IPS-NIHi7 (cell line): ENCODE measurements at regions not wholly inside any gene's neighbourhood (a gene's known extent, or its start where the extent isn't known, plus 50 kb on each side); places are given as distances from the start of the nearest gene placed in this dataset.
A peak's percentile ranks its signal among the peaks of the same experiment; 100 is the strongest.
"Not testable (repeated sequence)": the region's sequence is repeated elsewhere in the genome, so short reads cannot be mapped to it uniquely, and the experiment has no call there.

Source experiments
- DNase-seq: peaks from one replicate; pipeline ENCODE4 v3.0.0; 2012; ENCODE audit warnings: mixed read lengths; ENCODE audit errors: extremely low spot score

- DNase-seq = no peak
Measured at GRCh38 chr5:109630093-109630492, 59.6 kb upstream of the MAN2A1 start.

DNA sequence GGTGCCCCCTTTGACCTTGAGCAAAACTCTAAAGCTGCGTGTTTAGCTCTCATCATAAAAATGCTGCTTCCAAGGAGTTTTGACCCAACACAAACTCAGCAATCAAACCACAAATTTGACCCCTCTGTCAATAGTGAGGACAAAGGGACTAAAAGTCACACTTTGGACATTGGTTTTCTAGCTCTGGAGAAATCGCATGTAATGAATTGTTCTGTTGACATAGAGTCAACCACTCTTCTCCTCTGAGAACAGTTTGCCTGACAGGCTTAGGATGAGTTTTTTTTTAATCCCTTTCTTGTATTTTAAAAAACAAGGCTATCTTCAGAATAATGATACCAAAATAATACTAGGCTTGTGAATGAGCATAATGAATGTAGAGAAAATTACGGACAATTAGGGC lies 61.1 kb upstream of the MAN2A1 start:
- DNase-seq = no peak

- DNase-seq = not testable (repeated sequence)
Measured at GRCh38 chr5:109621266-109621665, 68.5 kb upstream of the MAN2A1 start.

GRCh38 chr5:109620651-109621050 lies 69.1 kb upstream of the MAN2A1 start:
- no peak for DNase-seq

DNA sequence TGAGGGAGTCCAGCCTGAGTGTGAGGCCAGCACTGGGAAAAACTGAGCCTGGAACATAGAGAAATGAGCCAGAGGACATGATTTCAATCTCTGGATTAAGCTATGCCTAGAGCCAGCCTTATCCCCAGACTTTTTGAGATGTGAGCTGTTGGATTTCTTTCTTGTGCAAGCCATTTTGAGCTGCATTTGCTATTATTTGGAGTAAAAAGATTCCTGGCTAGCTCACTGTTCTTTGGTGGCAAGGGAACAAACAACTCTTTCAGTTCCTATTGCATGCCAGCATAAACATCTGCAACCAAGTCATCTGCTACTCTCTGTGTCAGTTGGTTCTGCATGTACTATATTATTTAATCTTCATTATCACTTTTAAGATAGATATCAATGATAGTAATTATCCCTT lies 70.1 kb upstream of the MAN2A1 start:
- DNase-seq = no peak

- DNase-seq = no peak
Measured at GRCh38 chr5:109619021-109619460, 70.7 kb upstream of the MAN2A1 start.

DNA sequence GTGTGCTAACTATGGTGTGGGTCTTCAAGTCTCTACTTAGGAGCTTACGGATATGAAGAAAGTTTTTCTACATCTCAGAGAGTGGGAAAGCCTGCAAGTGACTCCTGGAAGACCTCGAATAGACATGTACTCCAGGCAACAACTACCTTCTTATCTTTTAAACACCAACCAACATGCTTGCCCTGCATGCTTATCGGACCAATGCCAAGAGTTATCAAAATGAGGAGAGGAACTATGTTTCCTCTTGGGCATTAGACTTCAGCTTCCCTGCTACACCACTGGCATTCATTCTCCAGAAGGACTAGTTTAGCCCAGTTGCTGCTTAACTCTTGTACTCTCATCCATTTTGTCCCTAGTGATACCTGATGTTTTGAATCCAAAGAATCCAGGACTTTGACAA lies 74.7 kb upstream of the MAN2A1 start:
- no peak for DNase-seq

GRCh38 chr5:109614301-109614700 lies 75.4 kb upstream of the MAN2A1 start:
- no peak for DNase-seq

DNA sequence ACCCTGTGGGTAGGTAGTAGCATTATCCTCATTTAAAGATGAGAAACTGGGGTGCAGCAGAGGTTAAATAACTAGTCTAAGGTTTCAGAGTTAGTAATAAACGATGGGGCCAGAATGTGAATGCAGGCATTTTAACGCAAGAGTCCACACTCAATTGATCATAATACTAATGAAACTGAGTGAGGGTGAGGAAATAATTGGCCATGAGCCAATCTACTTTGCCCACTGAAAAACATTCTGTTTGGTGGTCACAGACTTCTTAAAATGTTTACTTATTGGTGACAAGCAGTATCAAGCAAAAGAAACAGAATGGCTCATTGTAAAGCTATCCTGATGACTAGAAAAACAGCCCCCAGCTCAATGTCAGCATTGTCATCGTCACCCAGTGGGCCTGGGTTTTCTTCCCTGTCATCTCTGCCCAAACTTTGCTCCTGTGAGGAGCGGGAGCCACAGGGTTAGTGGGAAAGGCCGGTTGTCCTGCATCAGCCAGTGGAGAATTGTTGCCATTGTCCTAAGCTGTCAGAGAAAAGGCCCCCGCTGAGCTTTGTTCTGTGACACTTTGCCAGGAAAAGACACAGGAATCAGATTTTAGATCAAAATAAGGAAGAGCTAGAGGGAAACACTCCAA lies 77.3 kb upstream of the MAN2A1 start:
- no peak for DNase-seq

DNA sequence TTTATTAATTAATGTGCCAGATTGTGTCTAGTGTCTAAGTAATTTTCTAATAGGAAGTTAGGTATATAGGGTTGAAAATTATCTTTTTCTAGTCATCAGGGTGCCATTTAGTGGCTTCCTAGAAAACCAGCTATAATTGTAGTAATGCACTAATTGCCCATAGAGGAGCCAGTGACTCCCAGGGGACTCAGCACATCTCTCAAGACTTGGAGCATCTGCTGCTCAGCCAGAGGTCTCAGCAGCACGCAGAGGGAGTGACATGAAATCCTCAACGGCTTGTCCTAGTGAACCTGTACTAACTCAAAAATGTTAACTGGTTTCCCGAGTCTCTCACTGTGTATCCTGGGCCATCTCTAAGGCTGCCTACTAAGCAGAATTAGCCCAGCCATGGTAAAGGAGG lies 78.2 kb upstream of the MAN2A1 start:
- no peak for DNase-seq

- no peak for DNase-seq
Measured at GRCh38 chr5:109611061-109611460, 78.7 kb upstream of the MAN2A1 start.

DNA sequence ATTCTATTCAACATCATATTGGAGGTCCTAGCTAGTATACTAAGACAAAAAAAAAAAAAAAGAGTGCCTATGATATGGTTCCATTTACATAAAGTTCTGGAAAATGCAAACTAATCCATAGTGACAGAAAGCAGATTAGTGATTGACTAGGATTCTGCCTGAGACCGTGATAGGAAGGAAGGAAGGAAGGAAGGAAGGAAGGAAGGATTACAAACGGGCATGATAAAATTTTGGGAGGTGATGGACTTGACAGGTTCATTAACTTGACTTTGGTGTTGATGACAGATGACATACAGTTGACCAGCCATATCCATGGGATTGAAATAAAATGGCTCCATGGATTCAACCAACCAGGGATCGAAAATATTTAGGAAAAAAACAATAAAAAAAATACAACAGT lies 79.1 kb upstream of the MAN2A1 start:
- no peak for DNase-seq

- no peak for DNase-seq
Measured at GRCh38 chr5:109605207-109605730, 84.5 kb upstream of the MAN2A1 start.

DNA sequence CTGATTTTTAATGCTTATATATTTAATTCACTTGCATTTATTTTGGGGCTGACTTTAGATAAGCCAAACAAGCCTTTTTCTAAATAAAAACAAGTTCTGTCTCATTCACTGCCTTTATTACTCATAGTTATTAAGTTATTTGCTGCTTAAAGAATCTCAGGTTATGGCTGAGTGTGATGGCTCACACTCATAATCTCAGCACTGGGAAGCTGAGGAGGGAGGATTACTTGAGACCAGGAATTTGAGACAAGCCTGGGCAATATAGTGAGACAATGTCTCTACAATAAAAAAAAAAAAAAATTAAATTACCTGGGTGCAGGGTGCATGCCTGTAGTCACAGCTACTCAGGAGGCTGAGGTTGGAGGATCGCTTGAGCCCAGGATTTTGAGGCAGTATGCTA lies 85.0 kb upstream of the MAN2A1 start:
- no peak for DNase-seq

DNA sequence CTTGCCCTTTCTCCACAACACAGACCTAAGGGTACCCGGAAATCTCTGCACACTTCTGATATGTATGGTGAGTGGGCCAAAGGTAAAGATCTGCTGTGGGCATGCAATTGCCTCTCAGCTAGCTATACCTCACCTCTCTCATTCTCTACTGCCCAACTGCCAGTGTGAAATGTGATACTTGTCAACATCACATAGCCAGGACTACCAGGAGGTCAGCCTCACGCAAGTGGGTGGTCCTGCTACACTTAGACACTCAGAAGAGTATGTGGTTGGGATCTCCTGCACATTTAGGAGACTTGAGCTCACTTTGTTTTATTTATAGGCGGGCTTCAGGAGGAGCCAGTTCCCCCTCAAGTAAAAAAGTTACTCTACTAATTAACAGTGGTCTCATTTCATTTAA lies 88.0 kb upstream of the MAN2A1 start:
- no peak for DNase-seq

DNA sequence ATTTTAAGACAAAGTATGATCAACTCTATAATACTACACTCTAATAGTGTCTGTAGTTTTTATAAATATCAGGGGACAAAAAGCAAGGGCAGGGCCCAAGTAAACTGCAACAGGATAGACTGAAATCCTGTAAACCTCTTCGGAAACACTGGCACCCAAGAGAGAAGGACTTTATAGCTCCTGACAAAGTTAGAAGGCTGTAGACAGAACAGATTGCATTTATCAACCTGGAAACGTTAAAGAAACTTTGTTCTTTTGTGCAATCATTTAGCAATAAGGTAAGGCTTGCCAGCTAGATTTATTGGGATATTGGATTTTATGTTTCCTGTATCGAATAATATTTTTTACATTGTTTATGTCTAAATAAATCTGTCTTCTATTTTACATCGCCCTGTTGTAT lies 91.8 kb upstream of the MAN2A1 start:
- DNase-seq = no peak

GRCh38 chr5:109594217-109594616 lies 95.5 kb upstream of the MAN2A1 start:
- no peak for DNase-seq

DNA sequence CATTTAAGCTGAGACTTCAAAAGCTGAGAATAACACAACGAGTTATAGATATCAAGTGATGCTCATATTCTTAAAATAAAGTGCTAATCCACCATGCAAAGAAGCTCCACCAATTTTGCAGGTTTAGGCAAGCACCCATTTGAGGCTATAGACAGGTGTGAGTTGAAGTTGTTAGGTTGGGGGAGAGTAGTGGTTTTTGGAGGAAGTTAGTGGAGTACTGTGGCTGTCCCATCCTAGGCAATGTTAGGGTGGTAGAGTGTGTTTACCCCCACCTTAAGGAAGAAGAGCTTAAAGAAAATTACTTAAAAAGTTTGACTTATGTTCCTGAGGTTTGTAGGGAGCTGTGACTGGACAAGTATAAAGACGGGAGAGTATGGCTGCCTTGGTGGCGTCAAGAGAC lies 98.9 kb upstream of the MAN2A1 start:
- DNase-seq = no peak

GRCh38 chr5:109589986-109590385 lies 99.7 kb upstream of the MAN2A1 start:
- peak; percentile 38 for DNase-seq

- no peak for DNase-seq
Measured at GRCh38 chr5:109589239-109589638, 100.5 kb upstream of the MAN2A1 start.

DNA sequence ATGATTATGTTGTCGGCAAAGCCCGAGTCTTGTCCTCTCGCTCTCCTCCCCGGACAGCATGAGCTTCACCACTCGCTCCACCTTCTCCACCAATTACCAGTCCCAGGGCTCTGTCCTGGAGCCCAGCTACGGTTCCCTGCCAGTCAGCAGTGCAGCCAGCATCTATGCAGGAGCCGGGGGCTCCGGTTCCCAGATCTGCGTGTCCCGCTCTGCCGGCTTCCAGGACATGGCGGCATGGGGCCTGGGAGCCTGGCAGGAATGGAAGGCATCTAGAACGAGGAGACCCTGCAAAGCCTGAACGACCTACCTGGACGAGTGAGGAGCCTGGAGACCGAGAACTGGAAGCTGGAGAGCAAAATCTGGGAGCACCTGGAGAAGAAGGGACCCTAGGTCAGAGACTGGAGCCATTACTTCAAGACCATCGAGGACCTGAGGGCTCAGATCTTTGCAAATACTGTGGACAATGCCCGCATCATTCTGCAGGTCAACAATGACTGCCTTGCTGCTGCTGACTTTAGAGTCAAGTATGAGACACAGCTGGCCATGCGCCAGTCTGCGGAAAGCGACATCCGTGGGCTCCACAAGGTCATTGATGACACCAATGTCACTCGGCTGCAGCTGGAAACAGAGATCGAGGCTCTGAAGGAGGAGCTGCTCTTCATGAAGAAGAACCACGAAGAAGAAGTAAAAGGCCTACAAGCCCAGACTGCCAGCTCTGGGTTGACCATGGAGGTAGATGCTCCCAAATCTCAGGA lies 101.3 kb upstream of the MAN2A1 start:
- DNase-seq = no peak

- DNase-seq = no peak
Measured at GRCh38 chr5:109584986-109585599, 104.6 kb upstream of the MAN2A1 start.

GRCh38 chr5:109580225-109580624 lies 109.5 kb upstream of the MAN2A1 start:
- no peak for DNase-seq
